K562 (cell line): ENCODE measurements at regions not wholly inside any gene's neighbourhood (a gene's known extent, or its start where the extent isn't known, plus 50 kb on each side); places are given as distances from the start of the nearest gene placed in this dataset.

ENCODE experiments used
- ATAC-seq: fragments of 200-7000 bp; cut with Tn5 transposase; 3 replicates; pipeline ENCODE4 v1.9.1; 2020; ENCODE audit warnings: moderate library complexity
- BruUV-seq: library from RNA; stranded (reverse); fragments of 400-500 nt; replicated peaks from 2 replicates; lab custom pipeline; 2021; lab: Mats Ljungman, UMichigan
- CTCF ChIA-PET: fragments of 300-600 bp; formaldehyde crosslinking; extraction: SDS; loops from one replicate; lab custom pipeline; 2021; ENCODE audit warnings: low intra/inter-chr PET ratio; lab: Yijun Ruan, JAX
- POLR2A ChIA-PET: fragments of 300-600, 350-650 bp; sonication (Branson Sonifier 250); formaldehyde crosslinking; extraction: SDS; loops from one replicate; lab custom pipeline; 2021; ENCODE audit warnings: antibody characterized with exemption, inconsistent platforms; lab: Yijun Ruan, JAX
- DNase-seq, 4 experiments: peaks; one replicate each; pipeline versions ENCODE4 v3.0.0 to v3.0.0-alpha.2; 2011 to 2018; ENCODE audit warnings: low spot score in 3 of 4, mixed read lengths in 3 of 4; ENCODE audit errors: extremely low read depth in 1 of 4
- FAIRE-seq: peaks from 2 replicates; lab custom pipeline; 2011; peaks lifted over from hg19 to GRCh38; lab: Jason Lieb, UNC
- H2AFZ ChIP-seq: 2 replicates; pipeline ENCODE4 v1.6.0; 2011; ENCODE audit warnings: low read depth, low read length, control low read depth, inconsistent platforms
- H3K27ac ChIP-seq: fragments of 200-600 bp; 3 replicates; pipeline ENCODE4 v1.8.0; 2011; ENCODE audit warnings: low read depth, mild to moderate bottlenecking, control low read depth, inconsistent platforms, low read length, moderate library complexity, mixed read lengths; ENCODE audit errors: extremely low read depth
- H3K27me3 ChIP-seq, 2 experiments: fragments of 300-600 bp in 1 of 2; 2 replicates in 1 of 2; 3 replicates in 1 of 2; pipeline versions ENCODE4 v1.6.0 to v1.8.0; 2011; ENCODE audit warnings: inconsistent platforms in 2 of 2, low read length in 2 of 2, mild to moderate bottlenecking in 1 of 2, mixed read lengths in 1 of 2, moderate library complexity in 1 of 2; ENCODE audit not compliant: control insufficient read depth in 2 of 2, insufficient read depth in 2 of 2
- H3K36me3 ChIP-seq: fragments of 300-600 bp; 3 replicates; pipeline ENCODE4 v1.8.0; 2011; ENCODE audit warnings: mild to moderate bottlenecking, low read length, inconsistent platforms; ENCODE audit not compliant: control insufficient read depth, insufficient read depth
- H3K4me1 ChIP-seq, 2 experiments: fragments of 200-600 bp in 1 of 2; replicated peaks in 1 of 2; 2 replicates in 1 of 2; 3 replicates in 1 of 2; pipeline versions ENCODE4 v1.5.1 to v1.8.0; 2011; ENCODE audit warnings: inconsistent platforms in 2 of 2, low read length in 2 of 2, mild to moderate bottlenecking in 1 of 2, mixed read lengths in 1 of 2, moderate library complexity in 1 of 2; ENCODE audit not compliant: control insufficient read depth in 2 of 2, insufficient read depth in 2 of 2
- H3K4me2 ChIP-seq: 2 replicates; pipeline ENCODE4 v1.6.1; 2011; ENCODE audit warnings: low read length, control low read depth, inconsistent platforms, mixed read lengths; ENCODE audit not compliant: insufficient read depth
- H3K4me3 ChIP-seq: fragments of 200-600 bp; sonication (generic), shearing (Covaris generic); 2 replicates; pipeline ENCODE4 v1.5.1; 2016; ENCODE audit warnings: control low read depth, inconsistent platforms
- H3K79me2 ChIP-seq: fragments of 200-600 bp; 3 replicates; pipeline ENCODE4 v1.8.0; 2011; ENCODE audit warnings: low read length, inconsistent platforms; ENCODE audit not compliant: control insufficient read depth, insufficient read depth
- H3K9ac ChIP-seq, 2 experiments: 2 replicates each; pipeline versions ENCODE4 v1.6.0 to v1.6.1; 2011; ENCODE audit warnings: low read depth in 2 of 2, low read length in 2 of 2, control low read depth in 1 of 2, inconsistent platforms in 1 of 2, mild to moderate bottlenecking in 1 of 2, mixed read lengths in 1 of 2; ENCODE audit not compliant: insufficient read depth in 1 of 2
- H3K9me1 ChIP-seq: one replicate; pipeline ENCODE4 v1.6.0; 2011; ENCODE audit warnings: inconsistent platforms, mild to moderate bottlenecking, low read length, moderate library complexity; ENCODE audit not compliant: control insufficient read depth, insufficient read depth
- H3K9me3 ChIP-seq: replicated peaks from 2 replicates; pipeline ENCODE4 v1.5.1; 2011; ENCODE audit warnings: low read depth, low read length, inconsistent platforms; ENCODE audit not compliant: control insufficient read depth, insufficient read depth
- H4K20me1 ChIP-seq: replicated peaks from 2 replicates; pipeline ENCODE4 v1.6.1; 2011; ENCODE audit warnings: low read length, inconsistent platforms, mixed read lengths; ENCODE audit not compliant: control insufficient read depth, insufficient read depth
- ARID2 ChIP-seq: fragments of 450-650 bp; IDR thresholded peaks from 2 replicates; pipeline ENCODE4 v1.6.1; 2017; ENCODE audit warnings: antibody characterized with exemption, mild to moderate bottlenecking
- FOXA1 ChIP-seq: fragments of 450-650 bp; IDR thresholded peaks from 2 replicates; pipeline ENCODE4 v1.6.1; 2016; ENCODE audit warnings: mild to moderate bottlenecking, borderline replicate concordance
- ILF3 ChIP-seq: fragments of 450-650 bp; IDR thresholded peaks from 2 replicates; pipeline ENCODE4 v1.6.1; 2018; ENCODE audit warnings: antibody characterized with exemption, mild to moderate bottlenecking, moderate library complexity, borderline replicate concordance
- PBX2 ChIP-seq, 2 experiments: IDR thresholded peaks in 1 of 2; conservative IDR thresholded peaks in 1 of 2; 2 replicates each; pipeline ENCODE4 v1.6.1; 2016; ENCODE audit warnings: low read depth in 2 of 2, mild to moderate bottlenecking in 1 of 2, missing compliant biosample characterization in 1 of 2, missing genetic modification characterization in 1 of 2, moderate library complexity in 1 of 2
- ZBTB11 ChIP-seq, 3 experiments: fragments of 200-800 bp in 1 of 3; fragments of 250-450 bp in 1 of 3; fragments of 450-650 bp in 1 of 3; sonication (Bioruptor Pico) in 1 of 3; sonication (Bioruptor generic) in 1 of 3; formaldehyde crosslinking in 1 of 3; IDR thresholded peaks; 2 replicates each; pipeline versions ENCODE4 v1.6.1 to v1.8.0; 2016 to 2022; ENCODE audit warnings: mild to moderate bottlenecking in 2 of 3, missing genetic modification characterization in 2 of 3, missing compliant biosample characterization in 1 of 3, moderate library complexity in 1 of 3
- WGBS: fragments of 100-300 bp; shearing (Covaris generic); methylation state at CpG from one replicate; pipeline ENCODE4 v1.1.6; 2016; ENCODE audit warnings: low coverage, mixed read lengths; ENCODE audit not compliant: insufficient coverage; ENCODE audit errors: missing lambda C conversion rate; 5-methylcytosine and 5-hydroxymethylcytosine counted together
- in situ Hi-C: fragments of 300-500 bp; cut with MboI; formaldehyde crosslinking; loops from 4 replicates; pipeline ENCODE4 v1.15.0; 2018; ENCODE audit warnings: inconsistent platforms, mixed read lengths
- intact Hi-C: fragments of 100-400 bp; cut with micrococcal nuclease; formaldehyde crosslinking; loops from 2 replicates; pipeline ENCODE4 v1.14.2; 2022

- no peak overlapping the region for H3K4me2 ChIP-seq
- H3K4me3 ChIP-seq = no peak overlapping the region
- WGBS = 0% methylated on average over 7 of the region's 7 CpGs
- intact Hi-C loops (no loop called here), in situ Hi-C loops (no loop called here)
- H3K36me3 ChIP-seq = no peaks in the 10 kb centered on the region
- H3K9me3 ChIP-seq = no peaks in the 10 kb centered on the region
- H3K27ac ChIP-seq = no peak overlapping the region
- no peak for FAIRE-seq
- no peak overlapping the region for H2AFZ ChIP-seq
- POLR2A ChIA-PET = no interaction called here
- no peak overlapping the region for H3K9ac ChIP-seq
- H3K4me1 ChIP-seq = no peaks in the 10 kb centered on the region
- no TSS peak for BruUV-seq
- H3K27me3 ChIP-seq = peaks cover 0 to 4% of the 10 kb centered on the region in 2 experiments; a peak in 3 of 5 replicates
- CTCF ChIA-PET = no interaction called here
- H4K20me1 ChIP-seq = no peaks in the 10 kb centered on the region
- no peak for TF ChIP-seq ZBTB11 (CRISPR knock-in tag; IDR thresholded peaks at IDR 0.05)
- TF ChIP-seq FOXA1 = no peak
- TF ChIP-seq PBX2 (CRISPR knock-in tag; IDR thresholded peaks at IDR 0.05; ENCODE audit: low read depth) = no peak
- no peak for TF ChIP-seq PBX2 (tag; conservative IDR thresholded peaks at IDR 0.05; ENCODE audit: low read depth)
- no peak for TF ChIP-seq ARID2
- TF ChIP-seq ILF3 = no peak
- no peak for DNase-seq
- ATAC-seq = no peak
- no peaks in the 10 kb centered on the region for H3K79me2 ChIP-seq
- no peaks in the 10 kb centered on the region for H3K9me1 ChIP-seq
These were observed 862.3 kb downstream of the TYW1 start for GRCh38 chr7:67858931-67859330.
